GM20000 (cell line): ENCODE measurements at regions not wholly inside any gene's neighbourhood (a gene's known extent, or its start where the extent isn't known, plus 50 kb on each side); places are given as distances from the start of the nearest gene placed in this dataset.

Experiments used
- DNase-seq: peaks from one replicate; pipeline ENCODE4 v3.0.0; 2012; ENCODE audit warnings: low spot score
- TF ChIP-seq, protein P1 (sequence below): IDR thresholded peaks from 2 replicates; pipeline ENCODE4 v1.5.1; 2012; ENCODE audit warnings: mild to moderate bottlenecking, control low read depth; ENCODE audit errors: extremely low read depth, missing control alignments

DNA sequence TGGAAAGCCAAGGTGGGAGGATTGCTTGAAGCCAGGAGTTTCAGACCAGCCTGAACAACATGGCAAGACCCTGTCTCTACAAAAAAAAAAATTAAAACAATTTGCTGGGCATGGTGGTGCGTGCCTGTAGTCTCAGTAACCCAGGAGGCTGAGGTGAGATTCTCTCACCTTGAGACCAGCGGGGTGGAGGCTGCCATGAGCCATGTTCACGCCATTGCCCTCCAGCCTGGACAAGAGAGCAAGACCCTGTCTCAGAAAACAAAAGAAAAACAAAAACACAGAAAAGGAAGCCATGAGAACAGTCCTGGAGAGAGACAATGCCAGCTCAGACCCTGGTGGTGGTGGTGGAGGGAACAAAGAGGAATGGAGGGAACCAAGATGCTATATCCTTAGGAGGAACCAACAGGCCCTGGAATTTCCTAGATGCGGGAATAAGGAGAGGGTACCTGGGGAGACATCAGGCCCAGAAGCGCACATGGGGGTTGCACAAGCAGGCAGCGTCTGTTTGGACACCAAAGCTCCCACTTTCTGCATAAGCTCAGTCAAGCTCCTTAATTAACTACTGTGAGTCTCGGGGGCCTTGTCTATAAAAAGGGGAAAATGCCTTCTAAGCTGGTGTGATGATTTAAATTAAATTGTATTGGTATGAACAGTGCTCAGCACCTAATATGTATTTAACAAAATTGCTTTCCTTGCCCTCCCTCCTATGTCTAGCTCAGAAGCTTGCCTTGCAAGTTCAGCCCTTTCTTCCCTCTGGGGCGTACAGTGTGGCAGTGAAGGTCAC is 143.8 kb downstream of the CCT6B start:
- TF ChIP-seq, protein P1, sequence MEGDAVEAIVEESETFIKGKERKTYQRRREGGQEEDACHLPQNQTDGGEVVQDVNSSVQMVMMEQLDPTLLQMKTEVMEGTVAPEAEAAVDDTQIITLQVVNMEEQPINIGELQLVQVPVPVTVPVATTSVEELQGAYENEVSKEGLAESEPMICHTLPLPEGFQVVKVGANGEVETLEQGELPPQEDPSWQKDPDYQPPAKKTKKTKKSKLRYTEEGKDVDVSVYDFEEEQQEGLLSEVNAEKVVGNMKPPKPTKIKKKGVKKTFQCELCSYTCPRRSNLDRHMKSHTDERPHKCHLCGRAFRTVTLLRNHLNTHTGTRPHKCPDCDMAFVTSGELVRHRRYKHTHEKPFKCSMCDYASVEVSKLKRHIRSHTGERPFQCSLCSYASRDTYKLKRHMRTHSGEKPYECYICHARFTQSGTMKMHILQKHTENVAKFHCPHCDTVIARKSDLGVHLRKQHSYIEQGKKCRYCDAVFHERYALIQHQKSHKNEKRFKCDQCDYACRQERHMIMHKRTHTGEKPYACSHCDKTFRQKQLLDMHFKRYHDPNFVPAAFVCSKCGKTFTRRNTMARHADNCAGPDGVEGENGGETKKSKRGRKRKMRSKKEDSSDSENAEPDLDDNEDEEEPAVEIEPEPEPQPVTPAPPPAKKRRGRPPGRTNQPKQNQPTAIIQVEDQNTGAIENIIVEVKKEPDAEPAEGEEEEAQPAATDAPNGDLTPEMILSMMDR: no peak
- no peak for DNase-seq

DNA sequence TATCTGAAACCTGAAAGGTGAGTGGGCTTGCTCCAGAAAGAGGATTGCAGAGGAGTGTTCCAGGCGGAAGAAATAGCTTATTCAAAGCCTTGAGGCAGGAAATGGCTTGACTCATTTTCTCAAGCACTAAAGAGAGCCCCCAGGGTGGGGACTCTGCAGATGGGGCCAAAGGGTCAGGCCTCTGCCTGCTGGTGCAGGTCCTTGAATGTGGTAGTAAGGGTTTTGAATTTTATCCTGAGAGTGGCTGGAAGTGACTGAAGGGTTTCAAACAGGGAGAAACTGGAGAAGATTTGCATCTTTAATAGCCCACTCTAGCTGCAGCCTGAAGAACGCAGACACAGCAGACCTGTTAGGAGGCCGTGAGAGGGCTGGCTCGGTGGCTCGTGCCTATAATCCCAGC is 144.4 kb downstream of the CCT6B start:
- no peak for DNase-seq
- TF ChIP-seq, protein P1: no peak

DNA sequence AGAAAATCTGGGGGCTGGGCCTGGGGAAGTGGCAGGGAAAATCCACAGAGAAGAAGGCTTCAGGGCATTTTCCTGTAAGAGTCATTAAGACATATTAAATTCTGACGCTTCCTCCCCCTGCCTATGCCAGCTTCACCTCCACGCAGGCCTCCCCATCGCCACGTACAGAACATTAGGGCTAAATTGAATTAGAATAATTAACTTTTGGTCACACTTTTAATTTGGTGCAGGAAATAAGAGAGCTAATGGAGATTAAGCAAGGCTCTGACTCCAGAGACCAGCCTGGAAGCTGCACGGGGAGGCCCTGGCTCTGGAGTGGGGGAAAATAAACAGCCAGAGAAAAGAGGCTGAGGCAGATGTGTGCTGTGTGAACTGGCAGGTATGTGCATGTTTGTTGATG is 148.0 kb downstream of the CCT6B start:
- TF ChIP-seq, protein P1: no peak
- DNase-seq: no peak

DNA sequence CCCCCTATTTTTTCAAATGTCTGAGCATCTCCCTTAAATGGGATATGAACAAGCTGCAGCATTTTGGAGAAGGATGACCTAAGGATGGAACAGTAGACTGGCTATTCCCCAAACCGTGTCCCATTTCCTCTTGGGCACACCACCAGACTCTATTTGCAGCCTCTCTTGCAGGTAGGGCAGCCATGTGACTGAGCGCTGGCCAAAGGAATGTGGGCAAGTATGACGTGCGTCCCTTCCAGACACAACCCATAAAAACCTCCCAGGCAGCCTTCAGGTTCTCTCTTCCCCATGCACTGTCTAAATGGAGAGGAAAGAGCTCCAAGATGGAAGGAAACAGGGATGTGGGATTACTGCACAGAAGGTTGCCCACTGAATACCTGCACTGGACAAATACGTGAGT is 149.7 kb downstream of the CCT6B start:
- no peak for DNase-seq
- TF ChIP-seq, protein P1: no peak

DNA sequence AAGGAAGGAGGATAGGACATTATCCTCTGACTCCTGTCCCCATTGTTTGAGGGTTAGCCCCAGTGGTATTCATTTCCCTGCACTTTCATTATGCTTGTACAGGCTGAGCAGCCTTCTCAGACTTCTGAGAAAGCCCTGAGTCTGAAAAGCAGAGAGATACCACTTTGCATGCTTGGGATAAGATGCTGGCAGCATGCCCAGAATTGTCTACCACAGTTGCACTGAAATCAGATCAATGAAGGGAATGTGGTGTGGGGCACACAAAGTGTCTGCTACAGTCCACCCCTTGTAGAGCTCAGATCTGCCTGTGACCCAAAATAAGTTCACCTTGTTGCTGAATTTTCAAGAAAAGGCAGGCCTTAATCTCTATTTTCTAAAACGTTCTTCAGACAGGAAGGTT is 160.6 kb downstream of the CCT6B start:
- TF ChIP-seq, protein P1: no peak
- DNase-seq: no peak

DNA sequence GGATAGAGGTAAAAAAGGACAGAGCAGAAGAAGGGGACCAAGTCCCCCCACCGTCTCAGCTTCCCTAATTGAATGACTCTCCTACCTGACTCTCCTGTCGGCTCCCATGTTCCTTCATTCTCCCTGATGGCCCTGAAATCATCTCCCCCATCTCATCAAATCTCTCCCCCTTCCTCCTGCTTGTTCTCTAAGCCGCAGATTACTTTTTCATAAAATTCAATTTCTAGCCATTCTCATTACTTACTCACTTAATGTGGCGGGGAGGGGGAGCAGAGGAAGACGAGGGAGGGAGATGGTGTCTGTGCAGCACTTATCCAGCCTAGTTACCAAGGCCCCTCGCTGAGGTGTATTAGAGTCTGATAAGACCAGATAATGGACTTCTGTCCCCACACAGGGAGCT is 161.5 kb downstream of the CCT6B start:
- TF ChIP-seq, protein P1: no peak

DNA sequence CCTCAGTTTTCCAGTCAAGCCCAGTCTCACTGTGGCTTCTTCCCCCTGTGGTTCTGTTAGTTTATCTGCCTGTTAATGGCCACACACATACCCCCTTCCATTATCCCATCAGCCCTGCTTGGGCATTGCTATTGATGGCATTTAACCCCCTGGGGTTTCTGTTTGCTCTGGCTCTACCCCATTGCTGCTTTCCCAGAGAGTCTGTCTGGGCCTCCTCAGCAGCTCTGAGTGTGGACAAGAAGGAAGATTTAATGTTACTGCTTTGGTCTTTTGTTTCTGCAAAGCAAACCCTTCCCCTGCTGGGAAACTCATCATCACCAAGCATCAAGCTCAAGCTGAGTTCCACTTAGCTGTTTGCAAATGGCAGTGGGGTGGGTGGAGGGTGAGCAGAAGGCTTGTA is 162.7 kb downstream of the CCT6B start:
- no peak for DNase-seq
- TF ChIP-seq, protein P1: no peak

More for the DNA sequence above, 161.5 kb downstream of the CCT6B start:
- DNase-seq: no peak
